WTC11 (cell line): ENCODE measurements at regions not wholly inside any gene's neighbourhood (a gene's known extent, or its start where the extent isn't known, plus 50 kb on each side); places are given as distances from the start of the nearest gene placed in this dataset.

Experiments used
- ATAC-seq: fragments of 200-7000 bp; cut with Tn5 transposase; 2 replicates; pipeline ENCODE4 v1.10.0; 2021; ENCODE audit warnings: mild to moderate bottlenecking, moderate library complexity
- CTCF ChIA-PET: fragments of 300-600 bp; sonication (Branson Sonifier 250); formaldehyde crosslinking; loops from one replicate; lab custom pipeline; 2021; ENCODE audit warnings: antibody characterized with exemption; lab: Charles Lee
- POLR2A ChIA-PET: fragments of 350-600 bp; sonication (Branson Sonifier 250); formaldehyde crosslinking; loops from one replicate; lab custom pipeline; 2021; ENCODE audit warnings: antibody characterized with exemption; lab: Charles Lee
- DNase-seq: peaks from one replicate; pipeline ENCODE4 v3.0.0; 2021; ENCODE audit warnings: low spot score
- H3K27ac Mint-ChIP-seq: 2 replicates; pipeline ENCODE4 v1.8.0; 2021; ENCODE audit warnings: mixed read lengths
- H3K27me3 Mint-ChIP-seq: 2 replicates; pipeline ENCODE4 v1.8.0; 2021; ENCODE audit warnings: low read depth, mild to moderate bottlenecking, moderate library complexity, mixed read lengths
- H3K36me3 Mint-ChIP-seq: 2 replicates; pipeline ENCODE4 v1.8.0; 2021; ENCODE audit warnings: mixed read lengths
- H3K4me1 Mint-ChIP-seq: 2 replicates; pipeline ENCODE4 v1.8.0; 2022; ENCODE audit warnings: mixed read lengths
- H3K4me3 Mint-ChIP-seq: 2 replicates; pipeline ENCODE4 v1.8.0; 2021; ENCODE audit warnings: mild to moderate bottlenecking, moderate library complexity, mixed read lengths
- H3K9me3 Mint-ChIP-seq: 2 replicates; pipeline ENCODE4 v1.8.0; 2021; ENCODE audit warnings: mixed read lengths
- AR ChIP-seq: fragments of 250-450 bp; sonication (Bioruptor Pico); IDR thresholded peaks from 2 replicates; pipeline ENCODE4 v1.9.0; 2021; ENCODE audit warnings: mild to moderate bottlenecking
- ETV6 ChIP-seq: sonication (generic); formaldehyde crosslinking; IDR thresholded peaks from 2 replicates; pipeline ENCODE4 v1.8.1; 2022; ENCODE audit warnings: mild to moderate bottlenecking, missing genetic modification reagents
- IRF1 ChIP-seq: sonication (generic); formaldehyde crosslinking; IDR thresholded peaks from 2 replicates; pipeline ENCODE4 v1.8.0; 2023; ENCODE audit warnings: missing genetic modification reagents
- NFE2L1 ChIP-seq: sonication (generic); formaldehyde crosslinking; IDR thresholded peaks from 2 replicates; pipeline ENCODE4 v1.8.1; 2023; ENCODE audit warnings: missing genetic modification reagents
- NFYB ChIP-seq: sonication (generic); formaldehyde crosslinking; conservative IDR thresholded peaks from 2 replicates; pipeline ENCODE4 v1.8.0; 2022; ENCODE audit warnings: low read depth, missing genetic modification reagents
- RORB ChIP-seq: fragments of 250-450 bp; sonication (Bioruptor Pico); IDR thresholded peaks from 2 replicates; pipeline ENCODE4 v1.9.0; 2021; ENCODE audit warnings: mild to moderate bottlenecking
- ZNF138 ChIP-seq: sonication (generic); formaldehyde crosslinking; conservative IDR thresholded peaks from 2 replicates; pipeline ENCODE4 v1.8.1; 2022; ENCODE audit warnings: mild to moderate bottlenecking, moderate library complexity, missing genetic modification reagents
- ZNF281 ChIP-seq: sonication (generic); formaldehyde crosslinking; IDR thresholded peaks from 2 replicates; pipeline ENCODE4 v1.8.0; 2023; ENCODE audit warnings: mild to moderate bottlenecking, missing genetic modification reagents
- ZNF512 ChIP-seq: sonication (generic); formaldehyde crosslinking; IDR thresholded peaks from 2 replicates; pipeline ENCODE4 v1.8.1; 2022; ENCODE audit warnings: missing genetic modification reagents, borderline replicate concordance

GRCh38 chr3:81173514-81173913 lies 587.9 kb downstream of the GBE1 start:
- peak; percentile 15 for DNase-seq
- no peaks in the 10 kb centered on the region; the same call in 1 of the 2 replicates for H3K36me3 Mint-ChIP-seq

GRCh38 chr3:81170298-81170697 lies 591.1 kb downstream of the GBE1 start:
- no peaks in the 10 kb centered on the region for H3K27me3 Mint-ChIP-seq
- TF ChIP-seq ZNF281 (CRISPR knock-in tag) (no peak), NFE2L1 (CRISPR knock-in tag) (no peak), ETV6 (CRISPR knock-in tag) (no peak), AR (CRISPR knock-in tag) (no peak), ZNF512 (CRISPR knock-in tag) (no peak), NFYB (CRISPR knock-in tag) (no peak)
- peaks cover 3% of the 10 kb centered on the region for H3K9me3 Mint-ChIP-seq
- H3K36me3 Mint-ChIP-seq = peaks cover 3% of the 10 kb centered on the region
- DNase-seq = no peak
- peak; percentile 88 for ATAC-seq
- CTCF ChIA-PET = interaction anchor here (0.6 kb wide), 2 partner anchors 148 to 752 kb away, joined by 3 to 4 read pairs; no protein-coding TSS in a partner anchor
- H3K27ac Mint-ChIP-seq = peak overlapping the region; percentile 37
- peaks cover 25% of the 10 kb centered on the region for H3K4me1 Mint-ChIP-seq
- POLR2A ChIA-PET = no interaction called here
- H3K4me3 Mint-ChIP-seq = no peak overlapping the region

More at GRCh38 chr3:81173514-81173913, 587.9 kb downstream of the GBE1 start:
- H3K4me1 Mint-ChIP-seq = peaks cover 23% of the 10 kb centered on the region
- TF ChIP-seq IRF1 (CRISPR knock-in tag) (no peak), ZNF138 (CRISPR knock-in tag) (no peak), RORB (no peak)
- H3K27ac Mint-ChIP-seq = no peak overlapping the region
- ChIA-PET CTCF (no interaction called here), POLR2A (no interaction called here)
- H3K4me3 Mint-ChIP-seq = no peak overlapping the region
- peak; percentile 65 for ATAC-seq
- H3K27me3 Mint-ChIP-seq = no peaks in the 10 kb centered on the region
- no peaks in the 10 kb centered on the region for H3K9me3 Mint-ChIP-seq

GRCh38 chr3:81164806-81165205 lies 596.6 kb downstream of the GBE1 start:
- H3K36me3 Mint-ChIP-seq = peaks cover 3% of the 10 kb centered on the region
- peaks cover 3% of the 10 kb centered on the region for H3K9me3 Mint-ChIP-seq
- TF ChIP-seq ZNF281 (CRISPR knock-in tag) = no peak
- no peak overlapping the region for H3K27ac Mint-ChIP-seq
- ChIA-PET CTCF (no interaction called here), POLR2A (no interaction called here)
- H3K4me3 Mint-ChIP-seq = no peak overlapping the region
- no peaks in the 10 kb centered on the region for H3K27me3 Mint-ChIP-seq
- no peak for DNase-seq
- no peak for ATAC-seq
- peaks cover 21% of the 10 kb centered on the region for H3K4me1 Mint-ChIP-seq
